ENCODE measurements at regions not wholly inside any gene's neighbourhood (a gene's known extent, or its start where the extent isn't known, plus 50 kb on each side); places are given as distances from the start of the nearest gene placed in this dataset.

- no peak overlapping the region for H3K27ac ChIP-seq (ENCODE audit: low read length)
- no peaks in the 10 kb centered on the region for H3K4me1 ChIP-seq (ENCODE audit: control insufficient read depth in 1 of 2, insufficient read depth in 2 of 2, low read length in 2 of 2)
These were observed 915.4 kb upstream of the TMEM132C start for GRCh38 chr12:127351481-127352010.

GRCh38 chr12:127355061-127355841 lies 911.7 kb upstream of the TMEM132C start:
- no peaks in the 10 kb centered on the region for H3K27me3 ChIP-seq (ENCODE audit: low read depth, low read length)

More at GRCh38 chr12:127351481-127352010, 915.4 kb upstream of the TMEM132C start:
- Histone ChIP-seq H3K27me3 (ENCODE audit: low read depth, low read length) (no peaks in the 10 kb centered on the region), H3K36me3 (ENCODE audit: control insufficient read depth in 1 of 2, insufficient read depth in 2 of 2, low read length in 2 of 2) (no peaks in the 10 kb centered on the region), H3K9me3 (ENCODE audit: control insufficient read depth in 1 of 2, low read length in 2 of 2) (no peaks in the 10 kb centered on the region), H3K4me3 (ENCODE audit: low read depth in 1 of 2, low read length in 2 of 2) (no peak overlapping the region)

GRCh38 chr12:127358888-127359287 lies 908.1 kb upstream of the TMEM132C start:
- H3K4me3 ChIP-seq (ENCODE audit: low read depth in 1 of 2, low read length in 2 of 2) = no peak overlapping the region
- no peaks in the 10 kb centered on the region for H3K9me3 ChIP-seq (ENCODE audit: control insufficient read depth in 1 of 2, low read length in 2 of 2)
- H3K27ac ChIP-seq (ENCODE audit: low read length) = no peak overlapping the region
- no peaks in the 10 kb centered on the region for H3K4me1 ChIP-seq (ENCODE audit: control insufficient read depth in 1 of 2, insufficient read depth in 2 of 2, low read length in 2 of 2)
- H3K27me3 ChIP-seq (ENCODE audit: low read depth, low read length) = no peaks in the 10 kb centered on the region
- no peaks in the 10 kb centered on the region for H3K36me3 ChIP-seq (ENCODE audit: control insufficient read depth in 1 of 2, insufficient read depth in 2 of 2, low read length in 2 of 2)

More at GRCh38 chr12:127355061-127355841, 911.7 kb upstream of the TMEM132C start:
- Histone ChIP-seq H3K4me1 (ENCODE audit: control insufficient read depth in 1 of 2, insufficient read depth in 2 of 2, low read length in 2 of 2) (no peaks in the 10 kb centered on the region), H3K27ac (ENCODE audit: low read length) (no peak overlapping the region), H3K9me3 (ENCODE audit: control insufficient read depth in 1 of 2, low read length in 2 of 2) (no peaks in the 10 kb centered on the region), H3K36me3 (ENCODE audit: control insufficient read depth in 1 of 2, insufficient read depth in 2 of 2, low read length in 2 of 2) (no peaks in the 10 kb centered on the region), H3K4me3 (ENCODE audit: low read depth in 1 of 2, low read length in 2 of 2) (no peak overlapping the region)

DNA sequence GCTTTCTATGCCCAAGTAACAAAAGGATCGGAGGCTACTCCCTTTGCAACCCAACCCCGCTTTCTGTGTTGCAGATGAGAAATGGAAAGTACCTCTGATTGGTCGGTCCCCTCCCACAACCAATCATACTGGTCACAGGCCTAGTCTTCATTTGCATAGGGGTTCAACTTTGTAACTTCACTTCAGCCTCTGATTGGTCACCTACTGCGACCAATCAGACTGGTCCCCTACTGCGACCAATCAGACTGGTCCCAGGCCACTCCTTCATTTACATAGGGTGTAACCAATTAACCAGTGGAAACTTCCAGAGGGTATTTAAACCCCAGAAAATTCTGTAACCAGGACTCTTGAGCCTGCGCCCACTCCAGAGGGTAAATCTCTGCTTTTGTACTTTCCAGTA lies 906.4 kb upstream of the TMEM132C start:
- Histone ChIP-seq H3K27ac (ENCODE audit: low read length) (no peak overlapping the region), H3K36me3 (ENCODE audit: control insufficient read depth in 1 of 2, insufficient read depth in 2 of 2, low read length in 2 of 2) (no peaks in the 10 kb centered on the region), H3K27me3 (ENCODE audit: low read depth, low read length) (no peaks in the 10 kb centered on the region), H3K4me3 (ENCODE audit: low read depth in 1 of 2, low read length in 2 of 2) (no peak overlapping the region), H3K4me1 (ENCODE audit: control insufficient read depth in 1 of 2, insufficient read depth in 2 of 2, low read length in 2 of 2) (no peaks in the 10 kb centered on the region), H3K9me3 (ENCODE audit: control insufficient read depth in 1 of 2, low read length in 2 of 2) (no peaks in the 10 kb centered on the region)

DNA sequence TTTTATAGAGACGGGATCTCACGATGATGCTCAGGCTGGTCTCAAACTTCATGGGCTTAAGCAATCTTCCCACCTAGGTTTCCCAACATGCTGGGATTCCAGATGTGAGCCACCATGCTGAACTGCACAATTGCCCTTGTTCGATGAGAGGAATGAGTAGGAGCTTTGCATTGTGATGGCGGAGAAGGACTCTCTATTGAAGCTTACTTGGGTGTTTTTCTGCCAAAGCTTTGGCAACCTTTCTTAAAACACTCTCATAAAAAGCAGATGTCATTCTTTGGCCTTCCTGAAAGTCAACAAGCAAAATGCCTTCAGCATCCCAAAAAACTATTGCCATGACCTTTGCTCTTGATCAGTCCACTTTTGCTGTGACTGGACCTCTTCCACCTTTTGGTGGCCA lies 904.8 kb upstream of the TMEM132C start:
- no peak overlapping the region for H3K4me3 ChIP-seq (ENCODE audit: low read depth in 1 of 2, low read length in 2 of 2)

GRCh38 chr12:127363392-127363791 lies 903.6 kb upstream of the TMEM132C start:
- Histone ChIP-seq H3K27me3 (ENCODE audit: low read depth, low read length) (no peaks in the 10 kb centered on the region), H3K4me3 (ENCODE audit: low read depth in 1 of 2, low read length in 2 of 2) (no peak overlapping the region), H3K4me1 (ENCODE audit: control insufficient read depth in 1 of 2, insufficient read depth in 2 of 2, low read length in 2 of 2) (no peaks in the 10 kb centered on the region), H3K36me3 (ENCODE audit: control insufficient read depth in 1 of 2, insufficient read depth in 2 of 2, low read length in 2 of 2) (no peaks in the 10 kb centered on the region), H3K9me3 (ENCODE audit: control insufficient read depth in 1 of 2, low read length in 2 of 2) (peaks cover 0 to under 1% of the 10 kb centered on the region in 2 donors), H3K27ac (ENCODE audit: low read length) (no peak overlapping the region)

More for the DNA sequence above, 904.8 kb upstream of the TMEM132C start:
- H3K27me3 ChIP-seq (ENCODE audit: low read depth, low read length) = no peaks in the 10 kb centered on the region
- no peaks in the 10 kb centered on the region for H3K36me3 ChIP-seq (ENCODE audit: control insufficient read depth in 1 of 2, insufficient read depth in 2 of 2, low read length in 2 of 2)
- no peaks in the 10 kb centered on the region for H3K4me1 ChIP-seq (ENCODE audit: control insufficient read depth in 1 of 2, insufficient read depth in 2 of 2, low read length in 2 of 2)
- no peak overlapping the region for H3K27ac ChIP-seq (ENCODE audit: low read length)
- H3K9me3 ChIP-seq (ENCODE audit: control insufficient read depth in 1 of 2, low read length in 2 of 2) = no peaks in the 10 kb centered on the region

DNA sequence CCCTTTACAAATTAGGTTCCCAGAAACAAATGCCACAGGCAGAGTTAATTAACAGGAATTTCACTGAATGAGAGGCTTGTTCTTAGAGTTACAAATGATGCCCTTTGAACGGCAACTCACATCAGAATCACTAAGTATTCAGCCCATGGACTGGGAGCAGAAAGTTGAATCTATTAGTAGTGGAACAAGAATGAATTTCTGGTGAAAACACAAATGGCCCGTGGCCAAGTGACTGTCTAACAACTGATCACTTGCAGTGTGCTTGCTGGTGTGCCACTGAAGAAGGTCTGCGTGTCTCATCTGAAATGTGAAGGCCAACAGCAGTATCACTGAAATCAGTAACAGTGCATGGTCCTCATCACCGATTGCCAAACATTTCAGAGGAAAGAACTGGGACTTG lies 893.4 kb upstream of the TMEM132C start:
- peaks cover 0 to 4% of the 10 kb centered on the region in 2 donors for H3K9me3 ChIP-seq (ENCODE audit: control insufficient read depth in 1 of 2, low read length in 2 of 2)
- no peak overlapping the region for H3K4me3 ChIP-seq (ENCODE audit: low read depth in 1 of 2, low read length in 2 of 2)
- H3K27me3 ChIP-seq (ENCODE audit: low read depth, low read length) = no peaks in the 10 kb centered on the region
- no peak overlapping the region for H3K27ac ChIP-seq (ENCODE audit: low read length)
- H3K4me1 ChIP-seq (ENCODE audit: control insufficient read depth in 1 of 2, insufficient read depth in 2 of 2, low read length in 2 of 2) = no peaks in the 10 kb centered on the region
- H3K36me3 ChIP-seq (ENCODE audit: control insufficient read depth in 1 of 2, insufficient read depth in 2 of 2, low read length in 2 of 2) = no peaks in the 10 kb centered on the region

GRCh38 chr12:127374447-127374846 lies 892.5 kb upstream of the TMEM132C start:
- H3K36me3 ChIP-seq (ENCODE audit: control insufficient read depth in 1 of 2, insufficient read depth in 2 of 2, low read length in 2 of 2) = no peaks in the 10 kb centered on the region
- H3K4me1 ChIP-seq (ENCODE audit: control insufficient read depth in 1 of 2, insufficient read depth in 2 of 2, low read length in 2 of 2) = no peaks in the 10 kb centered on the region
- H3K4me3 ChIP-seq (ENCODE audit: low read depth in 1 of 2, low read length in 2 of 2) = no peak overlapping the region
- no peak overlapping the region for H3K27ac ChIP-seq (ENCODE audit: low read length)
- H3K27me3 ChIP-seq (ENCODE audit: low read depth, low read length) = no peaks in the 10 kb centered on the region
- H3K9me3 ChIP-seq (ENCODE audit: control insufficient read depth in 1 of 2, low read length in 2 of 2) = no peaks in the 10 kb centered on the region

DNA sequence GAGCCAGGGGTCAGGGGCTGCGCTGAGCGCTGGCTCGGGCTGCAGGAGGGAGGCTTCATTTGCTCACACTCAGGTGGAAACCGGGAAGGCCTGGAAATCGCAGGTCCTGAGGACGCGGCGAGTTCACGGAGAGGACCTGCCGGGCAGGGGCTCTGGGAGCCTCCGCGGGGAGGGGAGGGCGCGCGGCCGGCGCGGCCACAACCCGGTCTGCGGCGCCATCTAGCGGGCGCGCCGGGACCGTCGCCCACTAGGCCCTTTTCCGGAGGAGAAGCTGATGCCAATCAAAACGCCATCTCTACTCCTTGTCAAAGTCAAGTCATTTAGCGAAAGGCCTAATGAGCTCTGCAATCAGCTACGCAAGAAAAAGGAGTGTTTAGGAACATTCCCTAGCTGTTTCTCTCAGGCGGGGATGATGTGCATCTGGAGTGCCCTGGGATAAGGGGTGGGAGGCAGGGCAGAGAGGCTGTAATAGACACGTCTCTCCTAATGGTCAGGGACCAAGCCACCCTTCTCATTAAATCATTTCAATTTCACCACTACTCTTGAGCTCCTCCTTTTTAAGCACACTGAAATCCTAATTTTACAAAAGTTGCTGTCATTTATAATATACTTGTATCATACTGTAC lies 885.8 kb upstream of the TMEM132C start:
- no peaks in the 10 kb centered on the region for H3K36me3 ChIP-seq (ENCODE audit: control insufficient read depth in 1 of 2, insufficient read depth in 2 of 2, low read length in 2 of 2)
- peak overlapping the region in 1 of 2 donors; percentile 39 for H3K4me3 ChIP-seq (ENCODE audit: low read depth in 1 of 2, low read length in 2 of 2)
- H3K27me3 ChIP-seq (ENCODE audit: low read depth, low read length) = no peaks in the 10 kb centered on the region
- H3K4me1 ChIP-seq (ENCODE audit: control insufficient read depth in 1 of 2, insufficient read depth in 2 of 2, low read length in 2 of 2) = no peaks in the 10 kb centered on the region
- no peak overlapping the region for H3K27ac ChIP-seq (ENCODE audit: low read length)
- H3K9me3 ChIP-seq (ENCODE audit: control insufficient read depth in 1 of 2, low read length in 2 of 2) = no peaks in the 10 kb centered on the region

DNA sequence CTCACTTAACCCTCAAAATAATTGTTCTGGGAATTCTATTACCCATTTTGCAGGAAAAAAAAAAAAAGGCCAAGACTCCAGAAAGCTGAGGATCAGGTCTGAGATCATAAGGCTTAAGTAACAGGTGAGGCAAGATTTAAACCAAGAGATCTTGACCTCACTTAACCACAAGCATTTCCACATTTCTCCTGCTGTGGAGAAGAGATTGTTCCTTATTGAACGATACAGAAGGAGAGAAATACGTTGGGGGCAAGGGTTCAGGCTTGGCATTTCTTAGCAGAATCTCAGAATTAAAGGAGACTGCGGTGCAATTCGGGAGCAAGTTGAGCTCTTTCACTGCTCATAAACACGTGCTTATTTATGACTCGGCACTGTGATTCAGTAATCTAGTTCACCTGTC lies 885.3 kb upstream of the TMEM132C start:
- no peaks in the 10 kb centered on the region for H3K4me1 ChIP-seq (ENCODE audit: control insufficient read depth in 1 of 2, insufficient read depth in 2 of 2, low read length in 2 of 2)
- H3K36me3 ChIP-seq (ENCODE audit: control insufficient read depth in 1 of 2, insufficient read depth in 2 of 2, low read length in 2 of 2) = no peaks in the 10 kb centered on the region
- H3K4me3 ChIP-seq (ENCODE audit: low read depth in 1 of 2, low read length in 2 of 2) = no peak overlapping the region
- no peaks in the 10 kb centered on the region for H3K27me3 ChIP-seq (ENCODE audit: low read depth, low read length)
- no peak overlapping the region for H3K27ac ChIP-seq (ENCODE audit: low read length)
- H3K9me3 ChIP-seq (ENCODE audit: control insufficient read depth in 1 of 2, low read length in 2 of 2) = no peaks in the 10 kb centered on the region

- Histone ChIP-seq H3K9me3 (ENCODE audit: control insufficient read depth in 1 of 2, low read length in 2 of 2) (no peaks in the 10 kb centered on the region), H3K27me3 (ENCODE audit: low read depth, low read length) (no peaks in the 10 kb centered on the region), H3K4me3 (ENCODE audit: low read depth in 1 of 2, low read length in 2 of 2) (no peak overlapping the region), H3K27ac (ENCODE audit: low read length) (no peak overlapping the region), H3K4me1 (ENCODE audit: control insufficient read depth in 1 of 2, insufficient read depth in 2 of 2, low read length in 2 of 2) (no peaks in the 10 kb centered on the region), H3K36me3 (ENCODE audit: control insufficient read depth in 1 of 2, insufficient read depth in 2 of 2, low read length in 2 of 2) (no peaks in the 10 kb centered on the region)
These were observed 883.7 kb upstream of the TMEM132C start for GRCh38 chr12:127383281-127383680.

Measured in muscle layer of duodenum (tissue), 2 donors.